ENCODE measurements at regions not wholly inside any gene's neighbourhood (a gene's known extent, or its start where the extent isn't known, plus 50 kb on each side); places are given as distances from the start of the nearest gene placed in this dataset.

DNA sequence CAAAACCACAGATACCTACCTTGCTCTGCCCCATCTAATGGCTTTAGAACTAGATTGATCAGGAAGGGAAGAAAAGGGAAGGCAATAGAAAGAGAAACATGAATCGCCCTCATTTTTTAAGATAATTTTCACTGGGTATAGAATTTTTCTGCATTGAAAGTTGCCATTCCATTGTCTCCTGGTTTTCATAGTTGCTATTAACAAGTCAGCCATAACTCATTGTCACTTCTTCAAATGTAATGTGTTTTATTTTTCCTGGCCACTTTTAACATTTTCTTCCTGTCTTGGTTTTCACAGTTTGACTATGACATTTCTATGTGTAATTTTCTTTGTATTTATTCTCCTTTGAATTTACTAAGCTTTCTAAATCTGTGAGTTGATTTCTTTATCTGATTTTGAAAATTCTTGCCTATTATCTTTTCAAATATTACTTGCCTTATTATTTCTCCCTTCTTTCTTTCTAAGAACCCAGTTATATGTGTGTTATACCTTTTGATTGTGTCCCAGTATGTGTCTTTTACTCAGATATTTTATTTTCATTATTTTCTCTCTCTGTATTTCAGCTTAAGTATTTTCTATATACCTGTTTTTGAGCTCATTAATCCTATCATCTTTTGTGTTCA, 85.5 kb upstream of the GLI2 start:
- DNase-seq (ENCODE audit: low read depth, low spot score), result no peak

- DNase-seq (ENCODE audit: low read depth, low spot score), result no peak
Observed at GRCh38 chr2:120651818-120652217, 83.8 kb upstream of the GLI2 start.

- DNase-seq (ENCODE audit: low read depth, low spot score), result no peak
Observed at GRCh38 chr2:120653046-120653445, 82.6 kb upstream of the GLI2 start.

- DNase-seq (ENCODE audit: low read depth, low spot score), result no peak
Observed at GRCh38 chr2:120653871-120654270, 81.8 kb upstream of the GLI2 start.

GRCh38 chr2:120654381-120655134, 81.1 kb upstream of the GLI2 start:
- DNase-seq (ENCODE audit: low read depth, low spot score), result no peak

DNA sequence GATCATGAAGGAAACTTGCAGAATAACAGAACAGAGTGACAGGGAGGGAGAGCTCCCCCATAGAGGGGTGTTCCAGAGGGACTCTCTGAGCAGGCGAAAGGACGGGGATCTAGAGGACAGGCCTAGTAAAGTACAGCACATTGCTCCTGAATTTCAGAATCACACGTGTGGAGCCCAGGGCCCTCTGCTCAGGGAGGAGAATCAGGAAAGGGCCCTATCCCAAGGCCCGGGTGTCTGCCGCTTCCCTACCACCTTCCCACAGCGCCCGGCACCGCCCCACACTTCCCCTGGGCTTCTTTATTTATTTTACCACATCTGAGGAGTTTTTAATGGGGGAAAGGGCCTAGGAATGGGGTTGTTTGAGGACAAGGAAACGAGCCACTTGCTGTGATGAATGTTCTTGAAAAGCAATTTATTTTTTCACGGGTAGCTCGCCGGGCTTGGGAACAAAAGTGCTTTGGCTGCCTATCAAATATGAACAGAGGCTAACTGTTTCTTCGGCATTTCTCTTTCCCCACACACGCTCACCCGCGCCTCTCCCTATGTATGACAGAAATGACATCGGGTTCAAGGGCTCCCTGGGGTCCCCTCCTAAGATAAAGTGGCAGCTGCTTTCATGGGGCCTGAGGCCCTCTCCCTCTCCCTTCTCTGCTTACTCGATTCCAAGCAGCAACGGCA, 79.3 kb upstream of the GLI2 start:
- DNase-seq (ENCODE audit: low read depth, low spot score), result no peak

DNA sequence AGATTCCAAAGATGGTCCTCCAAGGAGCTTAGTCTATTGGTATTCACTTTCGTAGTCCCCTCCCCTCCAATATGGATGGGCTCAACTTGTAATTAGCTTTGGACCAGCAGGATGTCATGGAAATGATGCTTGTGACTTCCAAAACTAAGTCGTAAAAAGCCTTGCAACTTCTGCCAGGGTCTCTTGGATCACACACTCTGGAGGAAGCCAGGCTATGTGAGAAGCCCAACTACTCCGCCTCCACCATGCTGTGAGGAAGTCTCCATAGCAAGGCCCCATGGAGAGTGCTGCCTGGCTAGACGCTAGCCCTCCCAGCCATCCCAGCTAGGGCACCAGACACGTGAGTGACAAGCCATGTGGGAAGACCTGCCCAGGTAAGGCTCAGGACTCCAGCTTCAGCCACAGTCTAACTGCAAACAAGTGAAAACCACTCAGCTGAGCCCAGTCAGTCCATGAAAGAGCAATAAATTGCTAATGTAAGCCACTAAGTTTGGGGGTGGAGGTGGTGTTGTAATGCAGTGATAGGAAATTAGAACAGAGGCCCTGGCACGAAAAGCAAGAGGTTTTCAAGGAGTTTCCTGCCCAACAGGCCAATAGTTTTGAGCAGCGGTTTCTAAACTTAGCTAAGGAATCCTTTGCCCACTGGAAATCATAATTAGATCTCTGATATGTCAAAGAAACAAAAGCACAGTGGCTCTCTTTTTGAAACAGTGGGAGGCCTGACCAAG, 77.5 kb upstream of the GLI2 start:
- DNase-seq (ENCODE audit: low read depth, low spot score), result no peak

- DNase-seq (ENCODE audit: low read depth, low spot score), result no peak
Observed at GRCh38 chr2:120658770-120659158, 76.9 kb upstream of the GLI2 start.

GRCh38 chr2:120659275-120659977, 76.2 kb upstream of the GLI2 start:
- no peak for DNase-seq (ENCODE audit: low read depth, low spot score)

DNA sequence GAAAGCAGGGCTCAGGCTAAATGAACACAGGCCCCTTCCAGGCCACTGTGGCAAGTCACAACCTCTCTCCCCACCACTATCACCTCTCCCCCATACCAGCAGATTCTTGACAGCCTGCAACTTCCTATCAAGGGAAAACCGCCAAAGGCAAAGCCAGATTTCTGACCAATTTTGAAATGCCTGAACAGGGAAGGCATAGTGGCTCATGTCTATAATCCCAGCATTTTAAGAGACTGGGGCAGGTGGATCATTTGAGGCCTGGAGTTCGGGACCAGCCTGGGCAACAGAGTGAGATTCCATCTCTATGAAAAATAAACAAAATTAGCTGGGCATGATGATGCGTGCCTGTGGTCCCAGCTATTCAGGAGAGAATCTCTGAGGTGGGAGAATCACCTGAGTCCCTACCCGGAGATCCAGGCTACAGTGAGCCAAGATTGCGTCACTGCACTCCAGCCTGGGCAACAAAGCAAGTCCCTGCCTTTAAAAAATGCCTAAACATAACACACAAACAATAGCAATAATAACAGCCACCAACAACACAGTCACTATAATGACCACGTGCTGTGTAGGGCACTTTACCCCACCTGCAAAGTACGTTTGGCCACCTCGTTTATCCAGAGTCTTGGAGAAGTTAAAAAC, 75.5 kb upstream of the GLI2 start:
- no peak for DNase-seq (ENCODE audit: low read depth, low spot score)

GRCh38 chr2:120660771-120661459, 74.8 kb upstream of the GLI2 start:
- DNase-seq (ENCODE audit: low read depth, low spot score), result no peak

- DNase-seq (ENCODE audit: low read depth, low spot score), result no peak
Observed at GRCh38 chr2:120661551-120661950, 74.1 kb upstream of the GLI2 start.

DNA sequence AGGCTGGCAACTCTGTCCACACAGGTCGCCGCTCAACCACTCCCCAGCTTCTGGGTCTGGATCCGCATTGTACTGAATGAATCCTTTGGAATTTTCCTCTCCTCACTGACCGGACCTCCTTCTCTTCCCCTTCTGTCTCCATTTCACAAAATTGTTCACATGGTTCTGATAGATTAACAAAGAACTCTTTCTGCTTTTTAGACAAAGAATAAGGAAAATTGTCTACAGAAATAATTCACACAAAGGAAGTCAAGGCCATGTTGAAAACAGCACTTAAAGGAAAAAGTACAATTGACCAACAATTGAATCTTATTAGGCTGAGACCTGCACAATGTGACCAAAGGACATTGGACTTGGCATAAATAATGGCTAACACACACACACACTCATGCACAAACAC, 73.6 kb upstream of the GLI2 start:
- no peak for DNase-seq (ENCODE audit: low read depth, low spot score)

GRCh38 chr2:120662746-120663145, 72.9 kb upstream of the GLI2 start:
- DNase-seq (ENCODE audit: low read depth, low spot score), result no peak

GRCh38 chr2:120666433-120666832, 69.2 kb upstream of the GLI2 start:
- no peak for DNase-seq (ENCODE audit: low read depth, low spot score)

DNA sequence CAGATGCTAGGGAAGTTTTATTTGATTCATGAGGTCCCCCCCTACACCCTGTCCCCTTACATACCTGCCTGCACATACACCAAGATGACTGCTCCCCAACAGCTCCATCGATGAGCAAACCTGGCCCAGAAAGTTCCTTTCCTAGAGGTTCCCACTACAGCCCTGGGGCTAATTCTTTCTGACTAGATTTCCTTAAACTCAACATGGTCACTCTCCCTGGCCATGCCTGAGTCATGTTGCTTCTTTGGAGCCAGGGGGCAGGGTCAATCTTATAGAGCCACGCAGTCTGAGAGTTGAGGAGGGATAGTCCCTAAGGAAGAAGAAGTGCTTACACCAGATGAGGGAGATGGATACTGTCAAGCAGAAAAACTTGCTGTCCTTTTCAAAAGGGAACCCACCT, 67.7 kb upstream of the GLI2 start:
- DNase-seq (ENCODE audit: low read depth, low spot score), result no peak

GRCh38 chr2:120669121-120669952, 66.3 kb upstream of the GLI2 start:
- no peak for DNase-seq (ENCODE audit: low read depth, low spot score)

DNA sequence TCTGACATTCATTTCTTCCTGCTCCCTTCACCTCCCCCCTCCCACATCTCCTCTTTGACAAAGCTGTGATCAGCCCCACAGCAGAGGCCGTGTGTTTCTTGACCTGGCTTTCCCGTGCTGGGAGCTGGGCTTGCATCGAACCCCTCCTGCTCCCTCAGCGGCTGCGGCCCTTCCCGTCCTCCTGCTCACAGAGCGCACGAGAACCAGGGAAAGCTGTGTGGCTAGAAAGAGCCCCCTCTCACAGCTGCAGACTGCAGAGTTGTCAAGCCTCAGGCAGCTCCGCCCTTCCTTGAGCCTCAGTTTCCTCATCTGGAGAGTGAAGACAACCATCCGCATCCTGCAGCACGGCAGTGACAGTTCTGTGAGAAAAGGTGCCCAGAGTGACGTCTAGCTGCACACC, 65.7 kb upstream of the GLI2 start:
- no peak for DNase-seq (ENCODE audit: low read depth, low spot score)

DNA sequence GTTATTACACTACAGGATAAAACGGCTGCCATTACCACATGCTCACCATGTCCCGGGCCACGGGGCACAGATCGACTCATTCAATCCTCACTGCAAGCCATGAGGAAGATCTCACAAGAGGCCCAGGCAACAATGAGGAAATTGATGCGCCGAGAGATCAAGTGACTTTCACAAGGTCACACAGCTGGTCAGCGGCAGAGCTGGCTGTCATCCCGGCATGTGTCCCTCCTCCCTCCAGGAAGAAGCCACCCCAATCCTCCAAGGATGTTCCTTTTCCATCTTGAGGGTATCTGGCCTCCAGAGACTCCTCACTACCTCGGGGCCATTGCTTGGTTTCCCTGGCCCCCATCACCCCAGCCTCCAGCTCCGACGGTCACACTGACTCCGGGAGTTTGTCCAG, 65.3 kb upstream of the GLI2 start:
- no peak for DNase-seq (ENCODE audit: low read depth, low spot score)

All from pulmonary artery endothelial cell (primary cell).